MM.1S (cell line): ENCODE measurements at regions not wholly inside any gene's neighbourhood (a gene's known extent, or its start where the extent isn't known, plus 50 kb on each side); places are given as distances from the start of the nearest gene placed in this dataset.

ENCODE experiments used
- EZH2 ChIP-seq: fragments of 300-600 bp; sonication (generic); optimal IDR thresholded peaks from 2 replicates; pipeline ENCODE3; 2017; ENCODE audit warnings: low read depth, mild to moderate bottlenecking, antibody characterized with exemption, low read length, mixed read lengths
- EZH2phosphoT487 ChIP-seq: fragments of 300-600 bp; sonication (generic); IDR thresholded peaks from 2 replicates; pipeline ENCODE4 v1.6.1; 2018; ENCODE audit warnings: antibody characterized with exemption, low read length
- TF ChIP-seq, protein P1 (sequence below): fragments of 300-600 bp; sonication (generic); IDR thresholded peaks from 2 replicates; pipeline ENCODE4 v1.5.1; 2016; ENCODE audit warnings: antibody characterized with exemption, low read length, mixed read lengths

DNA sequence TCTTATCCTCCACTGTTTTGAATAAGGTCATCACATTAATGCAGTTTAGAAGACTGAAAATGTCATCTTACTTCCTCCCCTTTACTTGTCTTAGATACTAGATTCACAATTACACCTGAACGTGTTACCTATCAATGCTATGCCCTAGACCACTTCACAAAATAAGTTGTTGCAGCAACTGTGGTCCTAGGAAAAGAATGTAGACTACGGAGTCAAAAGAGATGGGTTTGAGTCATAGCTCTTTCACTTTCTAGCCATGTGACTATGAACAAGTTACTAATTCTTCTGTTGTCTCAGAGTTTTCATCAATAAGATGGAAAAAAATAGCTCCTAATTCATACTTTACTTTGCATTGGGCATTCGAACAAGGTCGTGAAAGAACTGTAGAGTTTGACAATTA lies 164.3 kb upstream of the PREP start:
- TF ChIP-seq, protein P1, sequence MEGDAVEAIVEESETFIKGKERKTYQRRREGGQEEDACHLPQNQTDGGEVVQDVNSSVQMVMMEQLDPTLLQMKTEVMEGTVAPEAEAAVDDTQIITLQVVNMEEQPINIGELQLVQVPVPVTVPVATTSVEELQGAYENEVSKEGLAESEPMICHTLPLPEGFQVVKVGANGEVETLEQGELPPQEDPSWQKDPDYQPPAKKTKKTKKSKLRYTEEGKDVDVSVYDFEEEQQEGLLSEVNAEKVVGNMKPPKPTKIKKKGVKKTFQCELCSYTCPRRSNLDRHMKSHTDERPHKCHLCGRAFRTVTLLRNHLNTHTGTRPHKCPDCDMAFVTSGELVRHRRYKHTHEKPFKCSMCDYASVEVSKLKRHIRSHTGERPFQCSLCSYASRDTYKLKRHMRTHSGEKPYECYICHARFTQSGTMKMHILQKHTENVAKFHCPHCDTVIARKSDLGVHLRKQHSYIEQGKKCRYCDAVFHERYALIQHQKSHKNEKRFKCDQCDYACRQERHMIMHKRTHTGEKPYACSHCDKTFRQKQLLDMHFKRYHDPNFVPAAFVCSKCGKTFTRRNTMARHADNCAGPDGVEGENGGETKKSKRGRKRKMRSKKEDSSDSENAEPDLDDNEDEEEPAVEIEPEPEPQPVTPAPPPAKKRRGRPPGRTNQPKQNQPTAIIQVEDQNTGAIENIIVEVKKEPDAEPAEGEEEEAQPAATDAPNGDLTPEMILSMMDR, result no peak
- TF ChIP-seq EZH2phosphoT487 (no peak), EZH2 (no peak)
